ENCODE measurements at regions not wholly inside any gene's neighbourhood (a gene's known extent, or its start where the extent isn't known, plus 50 kb on each side); places are given as distances from the start of the nearest gene placed in this dataset.

- no peak for DNase-seq (ENCODE audit: low spot score)
- TF ChIP-seq CTCF (IDR thresholded peaks at IDR 0.05; ENCODE audit: extremely low read depth, missing control alignments): no peak
Observed at GRCh38 chr4:19657856-19658255, 593.8 kb upstream of the SLIT2 start.

GRCh38 chr4:19655666-19656065, 596.0 kb upstream of the SLIT2 start:
- no peak for TF ChIP-seq CTCF (IDR thresholded peaks at IDR 0.05; ENCODE audit: extremely low read depth, missing control alignments)
- no peak for DNase-seq (ENCODE audit: low spot score)

- TF ChIP-seq CTCF (IDR thresholded peaks at IDR 0.05; ENCODE audit: extremely low read depth, missing control alignments): no peak
- no peak for DNase-seq (ENCODE audit: low spot score)
Observed at GRCh38 chr4:19650903-19651864, 600.5 kb upstream of the SLIT2 start.

GRCh38 chr4:19645589-19645988, 606.1 kb upstream of the SLIT2 start:
- DNase-seq (ENCODE audit: low spot score): no peak
- TF ChIP-seq CTCF (IDR thresholded peaks at IDR 0.05; ENCODE audit: extremely low read depth, missing control alignments): no peak

GRCh38 chr4:19636451-19636850, 615.3 kb upstream of the SLIT2 start:
- no peak for TF ChIP-seq CTCF (IDR thresholded peaks at IDR 0.05; ENCODE audit: extremely low read depth, missing control alignments)

GRCh38 chr4:19631814-19632213, 619.9 kb upstream of the SLIT2 start:
- TF ChIP-seq CTCF (IDR thresholded peaks at IDR 0.05; ENCODE audit: extremely low read depth, missing control alignments): no peak
- no peak for DNase-seq (ENCODE audit: low spot score)

More at GRCh38 chr4:19636451-19636850, 615.3 kb upstream of the SLIT2 start:
- no peak for DNase-seq (ENCODE audit: low spot score)

- no peak for DNase-seq (ENCODE audit: low spot score)
- TF ChIP-seq CTCF (IDR thresholded peaks at IDR 0.05; ENCODE audit: extremely low read depth, missing control alignments): no peak
Observed at GRCh38 chr4:19623866-19624265, 627.8 kb upstream of the SLIT2 start.
